ENCODE measurements at regions not wholly inside any gene's neighbourhood (a gene's known extent, or its start where the extent isn't known, plus 50 kb on each side); places are given as distances from the start of the nearest gene placed in this dataset.

GRCh38 chr10:64041185-64041988, 520.2 kb downstream of the REEP3 start (continued):
- TF ChIP-seq ZBTB33 (CRISPR knock-in tag; IDR thresholded peaks at IDR 0.05) (peak; percentile 57), ZNF331 (CRISPR knock-in tag; IDR thresholded peaks at IDR 0.05) (peak; percentile 47; the same call in 1 of the 2 replicates), WIZ (CRISPR knock-in tag; IDR thresholded peaks at IDR 0.05) (0 out of 2 replicates have a peak, but pooled peaks have one; percentile 28), ZNF547 (CRISPR knock-in tag; IDR thresholded peaks at IDR 0.05) (0 out of 2 replicates have a peak, but pooled peaks have one; percentile 22), ZKSCAN5 (CRISPR knock-in tag; IDR thresholded peaks at IDR 0.05) (no peak), NFATC3 (CRISPR knock-in tag; IDR thresholded peaks at IDR 0.05) (no peak), FOXK1 (CRISPR knock-in tag; IDR thresholded peaks at IDR 0.05; ENCODE audit: borderline replicate concordance, low read depth) (peak; percentile 66; the same call in 1 of the 2 replicates), TARDBP (CRISPR knock-in tag; IDR thresholded peaks at IDR 0.05) (peak; percentile 84), SMAD9 (CRISPR knock-in tag; IDR thresholded peaks at IDR 0.05) (no peak), KAT7 (CRISPR knock-in tag; IDR thresholded peaks at IDR 0.05; ENCODE audit: borderline replicate concordance) (no peak), HOXA9 (CRISPR knock-in tag; IDR thresholded peaks at IDR 0.05; ENCODE audit: borderline replicate concordance) (no peak), KAT8 (CRISPR knock-in tag; IDR thresholded peaks at IDR 0.05) (peak; percentile 24; the same call in 1 of the 2 replicates), XBP1 (CRISPR knock-in tag; IDR thresholded peaks at IDR 0.05) (no peak)
- TF ChIP-seq, protein P1, sequence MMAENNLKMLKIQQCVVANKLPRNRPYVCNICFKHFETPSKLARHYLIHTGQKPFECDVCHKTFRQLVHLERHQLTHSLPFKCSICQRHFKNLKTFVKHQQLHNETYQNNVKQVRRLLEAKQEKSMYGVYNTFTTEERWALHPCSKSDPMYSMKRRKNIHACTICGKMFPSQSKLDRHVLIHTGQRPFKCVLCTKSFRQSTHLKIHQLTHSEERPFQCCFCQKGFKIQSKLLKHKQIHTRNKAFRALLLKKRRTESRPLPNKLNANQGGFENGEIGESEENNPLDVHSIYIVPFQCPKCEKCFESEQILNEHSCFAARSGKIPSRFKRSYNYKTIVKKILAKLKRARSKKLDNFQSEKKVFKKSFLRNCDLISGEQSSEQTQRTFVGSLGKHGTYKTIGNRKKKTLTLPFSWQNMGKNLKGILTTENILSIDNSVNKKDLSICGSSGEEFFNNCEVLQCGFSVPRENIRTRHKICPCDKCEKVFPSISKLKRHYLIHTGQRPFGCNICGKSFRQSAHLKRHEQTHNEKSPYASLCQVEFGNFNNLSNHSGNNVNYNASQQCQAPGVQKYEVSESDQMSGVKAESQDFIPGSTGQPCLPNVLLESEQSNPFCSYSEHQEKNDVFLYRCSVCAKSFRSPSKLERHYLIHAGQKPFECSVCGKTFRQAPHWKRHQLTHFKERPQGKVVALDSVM (CRISPR knock-in tag; IDR thresholded peaks at IDR 0.05) = no peak
- TF ChIP-seq, protein P2, sequence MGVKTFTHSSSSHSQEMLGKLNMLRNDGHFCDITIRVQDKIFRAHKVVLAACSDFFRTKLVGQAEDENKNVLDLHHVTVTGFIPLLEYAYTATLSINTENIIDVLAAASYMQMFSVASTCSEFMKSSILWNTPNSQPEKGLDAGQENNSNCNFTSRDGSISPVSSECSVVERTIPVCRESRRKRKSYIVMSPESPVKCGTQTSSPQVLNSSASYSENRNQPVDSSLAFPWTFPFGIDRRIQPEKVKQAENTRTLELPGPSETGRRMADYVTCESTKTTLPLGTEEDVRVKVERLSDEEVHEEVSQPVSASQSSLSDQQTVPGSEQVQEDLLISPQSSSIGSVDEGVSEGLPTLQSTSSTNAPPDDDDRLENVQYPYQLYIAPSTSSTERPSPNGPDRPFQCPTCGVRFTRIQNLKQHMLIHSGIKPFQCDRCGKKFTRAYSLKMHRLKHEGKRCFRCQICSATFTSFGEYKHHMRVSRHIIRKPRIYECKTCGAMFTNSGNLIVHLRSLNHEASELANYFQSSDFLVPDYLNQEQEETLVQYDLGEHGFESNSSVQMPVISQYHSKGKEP (CRISPR knock-in tag; IDR thresholded peaks at IDR 0.05) = no peak
- TF ChIP-seq, protein P3, sequence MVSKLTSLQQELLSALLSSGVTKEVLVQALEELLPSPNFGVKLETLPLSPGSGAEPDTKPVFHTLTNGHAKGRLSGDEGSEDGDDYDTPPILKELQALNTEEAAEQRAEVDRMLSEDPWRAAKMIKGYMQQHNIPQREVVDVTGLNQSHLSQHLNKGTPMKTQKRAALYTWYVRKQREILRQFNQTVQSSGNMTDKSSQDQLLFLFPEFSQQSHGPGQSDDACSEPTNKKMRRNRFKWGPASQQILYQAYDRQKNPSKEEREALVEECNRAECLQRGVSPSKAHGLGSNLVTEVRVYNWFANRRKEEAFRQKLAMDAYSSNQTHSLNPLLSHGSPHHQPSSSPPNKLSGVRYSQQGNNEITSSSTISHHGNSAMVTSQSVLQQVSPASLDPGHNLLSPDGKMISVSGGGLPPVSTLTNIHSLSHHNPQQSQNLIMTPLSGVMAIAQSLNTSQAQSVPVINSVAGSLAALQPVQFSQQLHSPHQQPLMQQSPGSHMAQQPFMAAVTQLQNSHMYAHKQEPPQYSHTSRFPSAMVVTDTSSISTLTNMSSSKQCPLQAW (CRISPR knock-in tag; IDR thresholded peaks at IDR 0.05) = peak; percentile 83
- TF ChIP-seq, protein P4, sequence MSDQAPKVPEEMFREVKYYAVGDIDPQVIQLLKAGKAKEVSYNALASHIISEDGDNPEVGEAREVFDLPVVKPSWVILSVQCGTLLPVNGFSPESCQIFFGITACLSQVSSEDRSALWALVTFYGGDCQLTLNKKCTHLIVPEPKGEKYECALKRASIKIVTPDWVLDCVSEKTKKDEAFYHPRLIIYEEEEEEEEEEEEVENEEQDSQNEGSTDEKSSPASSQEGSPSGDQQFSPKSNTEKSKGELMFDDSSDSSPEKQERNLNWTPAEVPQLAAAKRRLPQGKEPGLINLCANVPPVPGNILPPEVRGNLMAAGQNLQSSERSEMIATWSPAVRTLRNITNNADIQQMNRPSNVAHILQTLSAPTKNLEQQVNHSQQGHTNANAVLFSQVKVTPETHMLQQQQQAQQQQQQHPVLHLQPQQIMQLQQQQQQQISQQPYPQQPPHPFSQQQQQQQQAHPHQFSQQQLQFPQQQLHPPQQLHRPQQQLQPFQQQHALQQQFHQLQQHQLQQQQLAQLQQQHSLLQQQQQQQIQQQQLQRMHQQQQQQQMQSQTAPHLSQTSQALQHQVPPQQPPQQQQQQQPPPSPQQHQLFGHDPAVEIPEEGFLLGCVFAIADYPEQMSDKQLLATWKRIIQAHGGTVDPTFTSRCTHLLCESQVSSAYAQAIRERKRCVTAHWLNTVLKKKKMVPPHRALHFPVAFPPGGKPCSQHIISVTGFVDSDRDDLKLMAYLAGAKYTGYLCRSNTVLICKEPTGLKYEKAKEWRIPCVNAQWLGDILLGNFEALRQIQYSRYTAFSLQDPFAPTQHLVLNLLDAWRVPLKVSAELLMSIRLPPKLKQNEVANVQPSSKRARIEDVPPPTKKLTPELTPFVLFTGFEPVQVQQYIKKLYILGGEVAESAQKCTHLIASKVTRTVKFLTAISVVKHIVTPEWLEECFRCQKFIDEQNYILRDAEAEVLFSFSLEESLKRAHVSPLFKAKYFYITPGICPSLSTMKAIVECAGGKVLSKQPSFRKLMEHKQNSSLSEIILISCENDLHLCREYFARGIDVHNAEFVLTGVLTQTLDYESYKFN (CRISPR knock-in tag; conservative IDR thresholded peaks at IDR 0.05) = no peak
- TF ChIP-seq, protein P5, sequence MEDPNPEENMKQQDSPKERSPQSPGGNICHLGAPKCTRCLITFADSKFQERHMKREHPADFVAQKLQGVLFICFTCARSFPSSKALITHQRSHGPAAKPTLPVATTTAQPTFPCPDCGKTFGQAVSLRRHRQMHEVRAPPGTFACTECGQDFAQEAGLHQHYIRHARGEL (CRISPR knock-in tag; IDR thresholded peaks at IDR 0.05) = no peak

All from HepG2 (cell line).